Subcutaneous abdominal adipose tissue (tissue), 5 donors: ENCODE measurements at regions not wholly inside any gene's neighbourhood (a gene's known extent, or its start where the extent isn't known, plus 50 kb on each side); places are given as distances from the start of the nearest gene placed in this dataset.

Source experiments
- H3K27ac ChIP-seq: one replicate; pipeline ENCODE4 v1.7.0; 2013; ENCODE audit warnings: low read depth, mild to moderate bottlenecking, inconsistent platforms, low read length, moderate library complexity
- H3K27me3 ChIP-seq, 5 donors: one replicate each; pipeline ENCODE4 v1.7.0; 2013; ENCODE audit warnings: low read length in 5 of 5, inconsistent platforms in 1 of 5; ENCODE audit not compliant: control insufficient read depth in 5 of 5, insufficient read depth in 4 of 5
- H3K36me3 ChIP-seq, 5 donors: one replicate each; pipeline ENCODE4 v1.7.0; 2013; ENCODE audit warnings: low read length in 5 of 5; ENCODE audit not compliant: control insufficient read depth in 5 of 5, insufficient read depth in 5 of 5
- H3K4me1 ChIP-seq, 5 donors: one replicate each; pipeline ENCODE4 v1.7.0; 2013; ENCODE audit warnings: low read length in 5 of 5, mild to moderate bottlenecking in 3 of 5, moderate library complexity in 1 of 5; ENCODE audit not compliant: control insufficient read depth in 5 of 5, insufficient read depth in 5 of 5
- H3K4me3 ChIP-seq, 5 donors: one replicate each; pipeline ENCODE4 v1.7.0; 2013; ENCODE audit warnings: low read length in 5 of 5, low read depth in 1 of 5
- H3K9ac ChIP-seq, 5 donors: one replicate each; pipeline ENCODE4 v1.7.0; 2013; ENCODE audit warnings: low read length in 5 of 5, mild to moderate bottlenecking in 4 of 5, moderate library complexity in 3 of 5
- H3K9me3 ChIP-seq, 5 donors: one replicate each; pipeline ENCODE4 v1.7.0; 2013; ENCODE audit warnings: low read length in 5 of 5; ENCODE audit not compliant: control insufficient read depth in 5 of 5
- donor health status: healthy.
- donor health status: healthy.
- donor health status: healthy.
- donor health status: healthy.
- donor health status: healthy.

- H3K27ac ChIP-seq = no peak overlapping the region
- no peaks in the 10 kb centered on the region for H3K4me1 ChIP-seq
- peaks cover 0 to 7% (median 2%) of the 10 kb centered on the region in 5 donors for H3K27me3 ChIP-seq
- no peak overlapping the region for H3K9ac ChIP-seq
- H3K36me3 ChIP-seq = no peaks in the 10 kb centered on the region
- H3K9me3 ChIP-seq = no peaks in the 10 kb centered on the region
- H3K4me3 ChIP-seq = no peak overlapping the region
Measured at GRCh38 chr11:133679896-133680295, 147.6 kb upstream of the OPCML start.

GRCh38 chr11:133678191-133678590, 145.9 kb upstream of the OPCML start:
- H3K27me3 ChIP-seq = peaks cover 0 to 7% (median 2%) of the 10 kb centered on the region in 5 donors
- H3K4me3 ChIP-seq = no peak overlapping the region
- no peaks in the 10 kb centered on the region for H3K9me3 ChIP-seq
- no peaks in the 10 kb centered on the region for H3K36me3 ChIP-seq
- no peak overlapping the region for H3K27ac ChIP-seq
- H3K9ac ChIP-seq = no peak overlapping the region
- H3K4me1 ChIP-seq = no peaks in the 10 kb centered on the region

GRCh38 chr11:133677387-133677786, 145.1 kb upstream of the OPCML start:
- no peaks in the 10 kb centered on the region for H3K4me1 ChIP-seq
- peaks cover 0 to 7% (median 2%) of the 10 kb centered on the region in 5 donors for H3K27me3 ChIP-seq
- no peaks in the 10 kb centered on the region for H3K36me3 ChIP-seq
- H3K4me3 ChIP-seq = no peak overlapping the region
- no peak overlapping the region for H3K27ac ChIP-seq
- no peak overlapping the region for H3K9ac ChIP-seq
- H3K9me3 ChIP-seq = no peaks in the 10 kb centered on the region

- H3K4me1 ChIP-seq = no peaks in the 10 kb centered on the region
- peaks cover 0 to 3% (median 0%) of the 10 kb centered on the region in 5 donors for H3K27me3 ChIP-seq
- H3K4me3 ChIP-seq = no peak overlapping the region
Measured at GRCh38 chr11:133676265-133676664, 144.0 kb upstream of the OPCML start.

GRCh38 chr11:133669371-133670053, 137.2 kb upstream of the OPCML start:
- no peaks in the 10 kb centered on the region for H3K36me3 ChIP-seq
- H3K9me3 ChIP-seq = no peaks in the 10 kb centered on the region
- H3K4me1 ChIP-seq = no peaks in the 10 kb centered on the region
- H3K27ac ChIP-seq = no peak overlapping the region
- H3K4me3 ChIP-seq = no peak overlapping the region
- peaks cover 0 to 4% (median 2%) of the 10 kb centered on the region in 5 donors for H3K27me3 ChIP-seq
- H3K9ac ChIP-seq = no peak overlapping the region

More at GRCh38 chr11:133676265-133676664, 144.0 kb upstream of the OPCML start:
- Histone ChIP-seq H3K9ac (no peak overlapping the region), H3K27ac (no peak overlapping the region), H3K9me3 (no peaks in the 10 kb centered on the region), H3K36me3 (no peaks in the 10 kb centered on the region)

- Histone ChIP-seq H3K4me1 (no peaks in the 10 kb centered on the region), H3K9me3 (no peaks in the 10 kb centered on the region), H3K4me3 (no peak overlapping the region), H3K36me3 (no peaks in the 10 kb centered on the region), H3K27ac (no peak overlapping the region), H3K27me3 (no peaks in the 10 kb centered on the region), H3K9ac (no peak overlapping the region)
Measured at GRCh38 chr11:133663135-133663985, 131.1 kb upstream of the OPCML start.

GRCh38 chr11:133661846-133662245, 129.5 kb upstream of the OPCML start:
- H3K9ac ChIP-seq = no peak overlapping the region
- H3K4me3 ChIP-seq = no peak overlapping the region
- H3K4me1 ChIP-seq = no peaks in the 10 kb centered on the region
- H3K27me3 ChIP-seq = no peaks in the 10 kb centered on the region
- no peak overlapping the region for H3K27ac ChIP-seq
- H3K36me3 ChIP-seq = no peaks in the 10 kb centered on the region
- H3K9me3 ChIP-seq = peaks cover 0 to 7% (median 5%) of the 10 kb centered on the region in 5 donors

GRCh38 chr11:133660202-133660568, 127.9 kb upstream of the OPCML start:
- H3K36me3 ChIP-seq = no peaks in the 10 kb centered on the region
- no peak overlapping the region for H3K27ac ChIP-seq
- peaks cover 0 to 3% (median 0%) of the 10 kb centered on the region in 5 donors for H3K27me3 ChIP-seq
- H3K9me3 ChIP-seq = peaks cover 0 to 14% (median 11%) of the 10 kb centered on the region in 5 donors
- H3K4me3 ChIP-seq = no peak overlapping the region
- no peaks in the 10 kb centered on the region for H3K4me1 ChIP-seq
- H3K9ac ChIP-seq = no peak overlapping the region

GRCh38 chr11:133659538-133660201, 127.4 kb upstream of the OPCML start:
- no peaks in the 10 kb centered on the region for H3K4me1 ChIP-seq
- H3K27me3 ChIP-seq = peaks cover 0 to 3% (median 0%) of the 10 kb centered on the region in 5 donors
- H3K9me3 ChIP-seq = peaks cover 0 to 14% (median 11%) of the 10 kb centered on the region in 5 donors
- H3K9ac ChIP-seq = no peak overlapping the region
- H3K4me3 ChIP-seq = no peak overlapping the region
- no peaks in the 10 kb centered on the region for H3K36me3 ChIP-seq
- H3K27ac ChIP-seq = no peak overlapping the region

- Histone ChIP-seq H3K27me3 (peaks cover 0 to 3% (median 0%) of the 10 kb centered on the region in 5 donors), H3K4me1 (no peaks in the 10 kb centered on the region), H3K36me3 (no peaks in the 10 kb centered on the region), H3K9me3 (peaks cover 0 to 14% (median 11%) of the 10 kb centered on the region in 5 donors), H3K4me3 (no peak overlapping the region), H3K9ac (no peak overlapping the region), H3K27ac (no peak overlapping the region)
Measured at GRCh38 chr11:133657054-133657453, 124.8 kb upstream of the OPCML start.
